GM10266 (cell line): ENCODE measurements at regions not wholly inside any gene's neighbourhood (a gene's known extent, or its start where the extent isn't known, plus 50 kb on each side); places are given as distances from the start of the nearest gene placed in this dataset.

Source experiments
- DNase-seq: peaks from one replicate; pipeline ENCODE4 v3.0.0; 2012; ENCODE audit errors: extremely low spot score
- CTCF ChIP-seq: IDR thresholded peaks from 2 replicates; pipeline ENCODE4 v1.5.1; 2012; ENCODE audit warnings: mild to moderate bottlenecking, low read depth; ENCODE audit not compliant: control insufficient read depth, insufficient read depth; ENCODE audit errors: missing control alignments

- DNase-seq = no peak
- no peak for TF ChIP-seq CTCF
These were observed 60.0 kb upstream of the HMGA2 start for GRCh38 chr12:65764325-65764724.

DNA sequence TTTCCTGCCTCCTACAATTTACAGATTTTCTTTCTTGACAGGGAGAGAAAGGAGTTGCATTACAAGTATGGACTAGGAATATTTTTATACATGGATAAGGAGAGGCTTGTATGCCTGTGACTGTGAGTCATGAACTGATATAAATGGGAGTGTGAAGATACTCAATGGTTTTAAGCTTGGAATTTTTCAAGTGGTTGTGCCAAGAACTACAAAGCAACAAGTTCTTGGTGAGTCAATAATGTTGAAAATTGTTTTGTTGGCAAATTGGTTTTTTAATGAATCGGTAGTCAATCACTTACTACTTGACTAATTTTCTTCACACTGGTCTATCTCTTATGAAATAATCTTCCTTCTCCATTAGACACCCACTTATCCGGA lies 58.9 kb upstream of the HMGA2 start:
- no peak for TF ChIP-seq CTCF
- no peak for DNase-seq

GRCh38 chr12:65769880-65770279 lies 54.4 kb upstream of the HMGA2 start:
- DNase-seq = no peak
- TF ChIP-seq CTCF = no peak
